GM12875 (cell line): ENCODE measurements at regions not wholly inside any gene's neighbourhood (a gene's known extent, or its start where the extent isn't known, plus 50 kb on each side); places are given as distances from the start of the nearest gene placed in this dataset.

Source experiments
- H3K4me3 ChIP-seq: one replicate; pipeline ENCODE4 v1.5.1; 2011; ENCODE audit warnings: low read depth, low read length, control low read depth
- CTCF ChIP-seq: IDR thresholded peaks from 2 replicates; pipeline ENCODE4 v1.5.1; 2011; ENCODE audit warnings: low read depth, mild to moderate bottlenecking, control low read depth, inconsistent platforms, low read length, moderate library complexity, borderline replicate concordance; ENCODE audit not compliant: insufficient read depth

DNA sequence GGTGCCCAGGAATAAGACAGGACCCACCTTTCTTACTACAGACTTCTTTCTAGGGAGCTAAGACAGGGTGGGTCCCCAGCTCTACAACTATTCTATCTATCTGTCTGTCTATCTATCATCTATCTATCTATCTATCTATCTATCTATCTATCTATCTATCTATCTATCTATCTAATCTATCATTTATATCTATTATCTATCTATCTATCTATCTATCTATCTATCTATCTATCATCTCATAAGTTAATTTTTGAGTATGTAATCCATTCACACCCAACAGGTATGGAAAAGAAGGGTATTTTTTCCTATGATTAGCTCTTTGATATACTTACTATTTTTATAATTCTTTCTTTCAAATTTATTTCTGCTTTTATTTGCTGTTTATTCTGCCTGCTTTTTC lies 55.9 kb downstream of the BAMBI start:
- no peak for TF ChIP-seq CTCF

DNA sequence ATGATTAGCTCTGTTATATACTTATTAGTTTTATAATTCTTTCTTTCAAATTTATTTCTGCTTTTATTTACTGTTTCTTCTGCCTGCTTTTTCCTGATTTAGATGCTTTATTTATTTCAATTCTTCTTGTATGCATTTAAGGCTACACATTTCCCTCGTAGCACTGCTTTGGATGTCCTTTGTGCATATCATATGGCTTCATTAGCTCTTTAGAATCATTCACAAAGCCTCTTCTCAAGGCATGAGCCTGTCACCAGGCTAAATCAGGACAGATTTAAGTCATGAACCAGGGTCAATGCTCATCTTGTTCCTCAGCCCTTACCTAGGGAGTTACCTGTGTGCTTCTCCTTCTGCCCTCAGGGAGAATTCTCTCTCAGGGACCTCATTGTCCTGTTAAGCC lies 56.3 kb downstream of the BAMBI start:
- no peak overlapping the region for H3K4me3 ChIP-seq
- TF ChIP-seq CTCF = no peak

More for the DNA sequence above, 55.9 kb downstream of the BAMBI start:
- H3K4me3 ChIP-seq = no peak overlapping the region

GRCh38 chr10:28734938-28735759 lies 57.8 kb downstream of the BAMBI start:
- no peak overlapping the region for H3K4me3 ChIP-seq
- TF ChIP-seq CTCF = no peak

GRCh38 chr10:28737096-28737495 lies 59.8 kb downstream of the BAMBI start:
- no peak for TF ChIP-seq CTCF

DNA sequence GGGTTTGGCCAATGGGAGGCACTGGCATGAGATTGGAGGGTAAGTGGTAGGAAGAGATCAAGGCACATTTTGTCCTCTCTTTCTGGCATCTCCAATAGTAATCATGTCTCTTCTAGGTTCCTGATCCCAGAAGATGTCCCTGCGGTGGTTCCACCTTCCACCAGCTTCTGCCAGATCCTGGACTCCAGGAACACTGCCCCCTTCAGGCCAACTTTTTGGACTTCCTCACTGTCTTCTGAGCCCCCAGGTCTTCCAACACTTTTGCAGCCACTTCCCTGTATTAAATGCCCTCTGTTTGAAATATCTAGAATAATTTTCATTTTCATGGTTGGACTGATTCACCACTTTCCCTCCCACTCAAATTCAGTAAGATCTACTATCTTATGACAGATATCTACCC lies 60.9 kb downstream of the BAMBI start:
- no peak overlapping the region for H3K4me3 ChIP-seq
- TF ChIP-seq CTCF = peak; percentile 30; the same call in 1 of the 2 replicates

More at GRCh38 chr10:28737096-28737495, 59.8 kb downstream of the BAMBI start:
- no peak overlapping the region for H3K4me3 ChIP-seq

- no peak for TF ChIP-seq CTCF
- no peak overlapping the region for H3K4me3 ChIP-seq
These were observed 66.3 kb downstream of the BAMBI start for GRCh38 chr10:28743576-28743975.
